Transverse colon (tissue), 4 donors: ENCODE measurements at regions not wholly inside any gene's neighbourhood (a gene's known extent, or its start where the extent isn't known, plus 50 kb on each side); places are given as distances from the start of the nearest gene placed in this dataset.

Source experiments
- EP300 ChIP-seq: sonication (generic); formaldehyde crosslinking; IDR thresholded peaks from one replicate; pipeline ENCODE4 v1.6.1; 2017; ENCODE audit warnings: antibody characterized with exemption, low read depth
- POLR2A ChIP-seq: fragments of 450-650 bp; IDR thresholded peaks from one replicate; pipeline ENCODE4 v1.6.1; 2016; ENCODE audit warnings: antibody characterized with exemption, mild to moderate bottlenecking, moderate library complexity
- POLR2AphosphoS5 ChIP-seq, 3 donors: sonication (generic); formaldehyde crosslinking; IDR thresholded peaks; one replicate each; pipeline ENCODE4 v1.6.1; 2016; ENCODE audit warnings: antibody characterized with exemption in 3 of 3
- TF ChIP-seq, protein P1 (sequence below), 5 experiments: fragments of 200-600 bp in 3 of 5; fragments of 450-650 bp in 2 of 5; sonication (generic) in 3 of 5; IDR thresholded peaks; 1 replicate in 2 of 5; 2 replicates in 3 of 5; pipeline ENCODE4 v1.5.1; 2016 to 2017; ENCODE audit warnings: antibody characterized with exemption in 5 of 5, inconsistent platforms in 3 of 5, mild to moderate bottlenecking in 2 of 5, moderate library complexity in 1 of 5

DNA sequence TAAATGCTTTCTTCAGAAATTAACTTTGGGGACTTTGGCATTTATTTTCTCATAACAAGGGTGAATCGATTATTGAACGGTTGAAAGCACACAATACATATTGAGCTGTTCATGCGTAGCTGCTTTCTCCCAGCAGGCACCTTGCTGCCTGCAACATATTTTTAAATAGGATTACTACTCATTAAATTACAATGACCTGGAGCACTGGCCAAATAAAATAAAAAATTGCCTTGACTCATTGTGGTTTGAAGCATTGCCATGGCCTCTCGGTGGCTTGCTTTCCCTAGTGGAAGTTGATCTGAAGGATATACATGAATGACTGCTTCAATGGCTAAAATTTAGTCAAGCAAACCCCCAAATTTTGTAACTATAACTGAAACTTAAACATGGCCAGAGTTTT is 181.6 kb upstream of the NUDT12 start:
- TF ChIP-seq, protein P1, sequence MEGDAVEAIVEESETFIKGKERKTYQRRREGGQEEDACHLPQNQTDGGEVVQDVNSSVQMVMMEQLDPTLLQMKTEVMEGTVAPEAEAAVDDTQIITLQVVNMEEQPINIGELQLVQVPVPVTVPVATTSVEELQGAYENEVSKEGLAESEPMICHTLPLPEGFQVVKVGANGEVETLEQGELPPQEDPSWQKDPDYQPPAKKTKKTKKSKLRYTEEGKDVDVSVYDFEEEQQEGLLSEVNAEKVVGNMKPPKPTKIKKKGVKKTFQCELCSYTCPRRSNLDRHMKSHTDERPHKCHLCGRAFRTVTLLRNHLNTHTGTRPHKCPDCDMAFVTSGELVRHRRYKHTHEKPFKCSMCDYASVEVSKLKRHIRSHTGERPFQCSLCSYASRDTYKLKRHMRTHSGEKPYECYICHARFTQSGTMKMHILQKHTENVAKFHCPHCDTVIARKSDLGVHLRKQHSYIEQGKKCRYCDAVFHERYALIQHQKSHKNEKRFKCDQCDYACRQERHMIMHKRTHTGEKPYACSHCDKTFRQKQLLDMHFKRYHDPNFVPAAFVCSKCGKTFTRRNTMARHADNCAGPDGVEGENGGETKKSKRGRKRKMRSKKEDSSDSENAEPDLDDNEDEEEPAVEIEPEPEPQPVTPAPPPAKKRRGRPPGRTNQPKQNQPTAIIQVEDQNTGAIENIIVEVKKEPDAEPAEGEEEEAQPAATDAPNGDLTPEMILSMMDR (IDR thresholded peaks at IDR 0.05) = no peak
- TF ChIP-seq POLR2AphosphoS5 (IDR thresholded peaks at IDR 0.05) (no peak), POLR2A (no peak), EP300 (no peak)
